ENCODE measurements at regions not wholly inside any gene's neighbourhood (a gene's known extent, or its start where the extent isn't known, plus 50 kb on each side); places are given as distances from the start of the nearest gene placed in this dataset.
A peak's percentile ranks its signal among the peaks of the same experiment; 100 is the strongest.
"Not testable (repeated sequence)": the region's sequence is repeated elsewhere in the genome, so short reads cannot be mapped to it uniquely, and the experiment has no call there.

- intact Hi-C loops (cut with DNase I): no loop called here
- DNase-seq (ENCODE audit: low spot score): no peak
Observed at GRCh38 chr15:66633938-66634250, 68.1 kb upstream of the LCTL start.

GRCh38 chr15:66634540-66634939 lies 67.5 kb upstream of the SMAD6 start:
- DNase-seq (ENCODE audit: low spot score): no peak

GRCh38 chr15:66635006-66635405 lies 67.0 kb upstream of the SMAD6 start:
- intact Hi-C loops (cut with DNase I): no loop called here
- no peak for DNase-seq (ENCODE audit: low spot score)

More at GRCh38 chr15:66634540-66634939, 67.5 kb upstream of the SMAD6 start:
- intact Hi-C loops (cut with DNase I): no loop called here

DNA sequence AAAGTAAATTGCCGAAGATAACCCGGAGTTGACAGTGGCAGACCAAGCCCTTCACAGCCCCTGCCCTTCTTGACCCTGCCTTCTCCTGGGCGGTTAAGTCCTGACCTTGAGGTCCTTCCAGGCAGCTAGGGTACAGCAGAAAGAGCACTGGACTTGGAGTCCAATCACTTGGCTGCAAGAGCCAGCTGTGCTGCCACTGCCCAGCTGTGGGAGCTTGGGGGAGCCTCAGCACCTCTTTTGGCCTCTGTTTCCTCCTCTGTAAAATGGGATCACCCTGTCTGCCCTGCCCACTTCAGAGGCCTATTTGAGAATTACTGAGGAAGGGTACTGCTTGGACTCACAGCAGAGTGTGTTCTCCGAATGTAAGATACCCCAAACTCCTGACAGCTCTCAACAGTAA lies 66.2 kb upstream of the SMAD6 start:
- DNase-seq (ENCODE audit: low spot score): no peak
- intact Hi-C loops (cut with DNase I): no loop called here

DNA sequence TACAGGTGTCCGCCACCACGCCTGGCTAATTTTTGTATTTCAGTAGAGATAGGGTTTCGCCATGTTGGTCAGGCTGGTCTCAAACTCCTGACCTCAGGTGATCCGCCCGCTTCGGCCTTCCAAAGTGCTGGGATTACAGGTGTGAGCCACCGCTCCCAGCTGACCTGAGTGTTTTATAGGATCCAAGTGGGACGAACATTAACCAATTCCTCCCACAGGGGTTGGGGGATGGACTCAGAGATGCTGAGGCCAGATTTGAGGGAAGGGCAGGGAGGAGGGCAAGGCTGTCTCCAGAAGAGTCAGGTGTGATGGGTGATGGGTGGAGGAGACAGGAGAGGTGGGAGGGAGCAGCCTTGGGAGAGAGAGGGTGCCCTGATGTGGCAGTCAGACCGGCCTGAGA lies 65.0 kb upstream of the SMAD6 start:
- DNase-seq (ENCODE audit: low spot score); intact Hi-C loops (cut with DNase I): not testable (repeated sequence)

DNA sequence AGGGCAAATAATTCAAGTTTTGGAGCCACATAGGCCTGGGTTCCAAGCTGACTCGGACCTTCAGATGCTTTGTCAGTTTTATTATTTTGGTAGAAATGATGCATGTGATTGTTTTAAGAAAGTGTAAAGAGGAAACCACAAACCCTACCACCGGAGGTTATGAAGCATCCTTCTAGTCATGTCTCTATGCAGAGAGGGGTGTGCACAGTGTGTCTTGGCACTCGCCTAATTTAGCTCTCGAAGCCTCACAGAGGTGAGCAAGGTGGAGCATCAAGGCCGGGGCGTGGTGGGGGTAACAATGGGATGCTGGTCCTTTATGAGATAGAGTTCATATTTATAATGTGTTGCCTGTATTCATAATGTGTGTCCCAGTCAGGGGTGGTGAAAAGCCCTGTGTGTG lies 63.7 kb upstream of the SMAD6 start:
- intact Hi-C loops (cut with DNase I): no loop called here

DNA sequence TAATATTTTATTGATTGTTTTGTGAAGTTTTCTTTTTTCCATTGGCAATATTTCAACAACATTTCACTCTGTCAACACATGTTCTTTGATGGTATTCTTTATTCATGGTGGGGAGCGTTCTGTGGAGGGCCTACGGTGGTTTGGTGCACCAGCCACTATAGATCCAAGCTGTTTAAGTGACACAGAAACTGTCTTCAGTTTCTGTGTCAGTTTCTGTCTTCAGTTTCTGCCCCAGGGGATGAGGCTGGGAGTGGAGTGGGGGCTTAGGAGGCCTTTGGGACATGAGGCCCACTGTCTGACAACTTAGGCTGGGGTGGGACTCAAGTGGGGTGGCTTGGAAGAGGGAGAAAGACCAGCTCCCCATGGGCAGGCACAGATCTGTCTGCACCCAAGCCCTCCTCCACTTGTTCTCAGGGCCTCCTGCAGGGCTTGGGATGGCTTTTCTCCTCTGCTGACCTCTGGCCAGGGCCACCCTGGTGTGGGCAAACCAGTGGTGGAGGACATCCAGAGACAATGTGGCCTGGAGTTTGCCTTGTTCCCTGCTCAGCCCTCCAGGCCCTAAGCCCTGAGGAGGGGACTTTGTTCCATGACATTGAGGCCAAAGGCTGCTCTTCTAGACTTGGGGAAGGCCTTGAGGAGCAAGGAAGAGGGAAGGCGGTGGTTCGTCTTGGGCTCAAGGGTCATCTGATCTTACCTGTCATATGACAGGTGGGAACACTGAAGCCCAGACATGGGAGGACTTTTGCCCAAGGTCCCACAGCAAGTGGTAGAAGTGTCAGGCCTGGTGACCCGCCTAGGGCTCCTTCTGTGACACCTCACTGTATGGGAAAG lies 60.3 kb upstream of the SMAD6 start:
- intact Hi-C loops (cut with DNase I): no loop called here
- DNase-seq (ENCODE audit: low spot score): no peak

More for the DNA sequence above, 63.7 kb upstream of the SMAD6 start:
- no peak for DNase-seq (ENCODE audit: low spot score)

DNA sequence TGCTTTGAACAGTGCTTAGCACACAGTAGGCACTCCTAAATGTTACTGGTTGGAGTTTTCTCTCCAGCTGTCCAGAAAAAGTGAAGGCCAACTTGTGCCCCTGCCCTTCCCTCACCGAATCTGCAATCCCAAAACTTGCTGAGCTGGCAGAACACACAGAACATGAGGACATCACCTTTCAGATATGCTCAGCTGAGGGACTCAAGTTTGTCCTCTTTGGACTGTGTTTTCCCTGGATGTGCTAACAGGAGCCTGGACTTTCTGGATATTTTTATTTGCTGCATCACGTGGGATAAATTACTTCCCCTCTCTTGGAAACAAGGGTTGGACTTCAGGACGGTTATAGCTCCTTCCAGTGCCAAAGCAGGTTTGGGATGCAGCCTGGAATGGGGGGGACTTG lies 59.5 kb upstream of the SMAD6 start:
- no peak for DNase-seq (ENCODE audit: low spot score)
- intact Hi-C loops (cut with DNase I): no loop called here

DNA sequence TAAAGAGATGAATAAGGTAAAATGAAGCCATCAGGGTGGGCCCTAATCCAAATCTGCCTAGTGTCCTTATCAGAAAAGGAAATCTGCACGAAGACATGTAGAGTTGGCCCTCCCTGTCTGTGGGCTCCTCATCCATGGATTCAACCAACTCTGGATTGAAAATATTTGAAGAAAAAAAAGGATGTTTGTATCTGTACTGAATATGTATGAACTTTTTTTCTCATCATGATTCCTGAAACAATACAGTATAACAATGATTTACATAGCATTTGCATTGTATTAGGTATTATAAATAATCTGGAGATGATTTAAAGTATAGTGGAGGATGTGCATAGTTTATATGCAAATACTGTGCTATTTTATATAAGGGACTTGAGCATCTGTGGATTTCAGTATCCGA lies 59.0 kb upstream of the SMAD6 start:
- intact Hi-C loops (cut with DNase I): no loop called here
- DNase-seq (ENCODE audit: low spot score): no peak

DNA sequence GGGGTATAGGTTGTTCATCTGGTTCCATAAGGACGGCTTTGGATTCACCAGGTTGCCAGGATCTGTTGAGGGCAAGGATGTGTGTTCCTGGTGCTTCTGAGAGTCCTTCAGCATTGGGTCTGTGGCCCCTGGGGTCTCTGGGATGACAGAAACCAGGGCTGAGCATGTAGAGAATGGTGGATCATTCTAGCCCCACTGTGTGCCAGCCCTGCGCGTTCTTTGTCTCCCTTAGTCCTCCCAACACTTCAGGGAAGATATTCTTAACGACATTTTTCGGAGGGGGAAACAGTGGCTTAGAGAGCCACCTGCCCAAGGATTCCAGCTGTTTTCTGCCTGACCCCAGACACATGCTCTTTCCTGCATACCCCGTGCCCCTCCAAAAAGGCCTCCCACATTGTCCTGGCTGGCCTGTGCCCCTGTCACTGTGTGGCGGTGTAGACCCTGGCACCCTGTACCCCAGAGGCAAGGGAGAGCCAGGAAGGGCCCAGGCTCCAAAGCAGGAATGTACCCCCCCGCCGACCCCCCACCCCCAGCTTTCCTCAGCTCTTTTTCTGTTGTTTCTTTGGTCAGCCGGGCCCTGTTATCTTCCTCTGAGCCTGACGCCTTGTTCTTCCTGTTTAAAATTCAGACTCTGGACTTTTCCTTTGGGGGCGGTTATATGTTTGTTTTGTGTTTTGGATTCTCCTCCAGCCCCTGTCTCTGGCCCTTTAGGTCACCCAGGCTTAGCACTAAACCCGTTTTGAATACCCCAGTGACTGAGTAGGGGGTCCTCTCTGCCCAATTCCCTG lies 57.8 kb upstream of the SMAD6 start:
- DNase-seq (ENCODE audit: low spot score): no peak
- intact Hi-C loops (cut with DNase I): no loop called here

DNA sequence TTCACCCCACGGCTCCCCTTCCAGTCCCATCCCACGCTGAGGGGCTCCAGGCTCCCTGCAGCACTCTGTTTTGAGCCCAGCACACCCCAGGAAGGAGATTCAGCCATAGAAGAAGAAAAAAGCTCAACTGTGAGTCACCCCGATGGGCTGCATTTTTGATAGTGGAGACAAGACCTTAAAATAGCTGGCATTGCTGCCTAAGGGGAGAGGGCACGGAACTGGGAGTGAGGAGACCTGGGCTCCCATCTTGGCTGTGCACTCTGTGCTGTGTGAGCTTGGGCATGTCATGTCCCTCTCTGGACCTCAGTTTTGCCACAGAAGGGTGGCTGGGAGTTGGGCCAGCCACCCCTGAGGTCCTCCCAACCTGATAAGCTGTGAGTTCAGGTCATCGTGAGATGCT lies 57.2 kb upstream of the SMAD6 start:
- intact Hi-C loops (cut with DNase I): no loop called here
- DNase-seq (ENCODE audit: low spot score): no peak

DNA sequence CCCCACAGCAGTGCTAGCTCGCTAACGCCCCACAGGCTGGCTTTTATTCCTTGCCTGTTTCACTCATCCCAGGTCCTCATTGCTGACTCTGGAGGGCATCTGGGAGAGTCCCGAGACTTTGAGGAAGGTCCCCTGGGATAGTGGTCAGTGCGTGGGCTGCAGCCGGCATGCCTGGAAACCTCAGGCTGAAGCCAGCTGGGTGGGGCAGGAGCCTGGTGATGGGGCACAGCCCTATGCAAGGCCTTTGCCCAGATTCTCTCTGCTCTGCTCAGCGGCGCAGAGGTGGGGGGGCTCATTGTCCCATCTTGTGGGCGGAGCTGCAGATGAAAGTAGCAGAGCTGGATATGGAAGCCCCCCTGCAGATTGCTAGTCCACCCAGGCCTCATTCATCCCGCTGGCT lies 55.7 kb upstream of the SMAD6 start:
- no peak for DNase-seq (ENCODE audit: low spot score)
- intact Hi-C loops (cut with DNase I): no loop called here

DNA sequence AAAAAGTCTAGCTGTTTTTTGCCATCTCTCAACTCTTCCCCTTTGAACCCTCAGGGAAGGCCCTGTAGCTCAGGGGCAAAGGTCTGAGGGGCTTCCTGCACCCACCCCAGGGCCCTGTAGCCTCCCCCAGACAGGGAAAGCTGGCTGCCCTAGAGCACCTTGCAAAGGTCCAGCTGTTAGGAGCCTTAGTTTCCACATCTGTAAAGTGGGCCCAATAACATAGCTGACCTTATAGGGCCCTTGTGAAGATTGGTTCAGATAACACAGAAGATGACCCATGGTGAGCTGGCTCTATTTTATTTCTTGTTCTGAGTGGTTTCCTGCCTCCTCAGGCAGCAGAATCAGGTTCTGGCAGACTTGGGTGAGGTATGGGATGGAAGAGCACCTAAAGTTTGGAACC lies 55.2 kb upstream of the SMAD6 start:
- intact Hi-C loops (cut with DNase I): no loop called here
- DNase-seq (ENCODE audit: low spot score): no peak

DNA sequence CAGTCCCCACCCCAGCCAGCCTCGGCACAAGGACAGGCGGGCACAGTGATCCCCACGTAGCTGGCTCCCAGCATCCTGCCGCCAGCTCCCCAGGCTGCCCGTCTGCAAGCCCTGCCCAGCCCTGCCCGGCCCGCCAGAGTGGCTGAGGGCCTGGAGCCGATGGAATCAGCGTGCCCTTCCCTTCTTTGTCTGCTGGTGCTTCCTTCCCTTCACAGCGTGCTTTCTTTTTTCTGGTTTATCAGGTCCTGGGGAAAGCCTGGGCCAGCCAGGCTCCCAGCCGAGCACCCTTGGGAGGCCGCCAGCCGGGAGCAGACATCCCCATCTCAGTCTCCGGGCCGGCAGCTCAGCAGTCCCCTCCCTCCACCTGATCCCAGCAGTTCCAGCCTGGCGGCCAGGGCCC lies 54.7 kb upstream of the SMAD6 start:
- intact Hi-C loops (cut with DNase I): no loop called here
- DNase-seq (ENCODE audit: low spot score): peak; percentile 85

- intact Hi-C loops (cut with DNase I): no loop called here
- no peak for DNase-seq (ENCODE audit: low spot score)
Observed at GRCh38 chr15:66648588-66648987, 53.4 kb upstream of the SMAD6 start.

DNA sequence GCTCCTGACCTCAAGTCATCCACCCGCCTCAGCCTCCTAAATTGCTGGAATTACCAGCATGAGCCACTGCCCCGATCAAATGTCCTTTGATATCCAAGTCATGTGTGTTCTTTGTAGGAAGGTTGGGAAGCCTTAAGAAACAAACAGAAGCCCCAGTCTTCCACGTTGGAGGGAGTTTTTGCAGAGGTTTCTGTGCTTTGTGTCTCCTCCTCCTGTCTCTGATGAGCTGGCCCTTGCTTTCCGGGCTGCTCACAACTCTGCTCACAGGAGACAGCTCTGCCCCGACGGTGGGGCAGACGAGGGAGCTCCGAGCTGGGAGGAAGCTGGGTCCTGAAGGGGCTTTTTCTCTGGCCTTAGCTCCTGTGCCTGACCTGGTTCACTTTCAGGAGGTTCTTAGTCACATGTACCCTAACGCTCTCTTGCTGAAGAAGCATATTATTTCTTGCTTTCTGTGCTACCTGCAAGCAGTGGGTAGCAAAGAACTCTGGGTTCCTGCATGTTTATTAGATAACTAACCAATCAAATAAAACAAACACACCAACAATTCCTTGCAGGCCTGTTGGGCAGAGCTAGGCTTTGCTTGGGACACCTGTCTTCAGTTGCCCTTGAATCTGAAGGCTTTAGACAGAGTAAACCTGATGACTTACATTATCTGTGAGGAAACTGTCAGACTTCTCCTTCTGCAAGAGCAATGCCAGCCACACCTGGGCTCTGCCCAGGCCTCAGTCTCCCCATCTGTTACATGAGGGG lies 52.6 kb upstream of the SMAD6 start:
- intact Hi-C loops (cut with DNase I): no loop called here

DNA sequence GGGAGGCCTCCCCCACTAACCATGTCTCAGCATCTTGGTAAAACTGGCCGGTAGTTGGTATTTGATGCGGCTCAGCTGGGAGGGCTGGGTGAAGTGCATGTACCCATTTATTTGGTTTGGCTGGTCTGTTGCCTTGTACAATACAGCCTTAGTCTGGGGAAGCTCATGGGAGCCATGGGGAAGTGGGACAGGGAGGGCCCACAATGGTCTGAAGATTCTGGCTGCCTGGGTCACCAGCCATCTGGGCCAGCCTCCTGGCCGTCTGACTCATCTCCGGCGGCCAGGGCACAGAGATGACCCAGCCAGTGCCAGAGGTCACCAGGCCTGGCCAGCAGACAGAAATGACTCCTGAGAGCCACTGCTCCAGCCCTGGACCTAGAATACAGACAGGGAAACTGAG lies 51.6 kb upstream of the SMAD6 start:
- peak; percentile 78 for DNase-seq (ENCODE audit: low spot score)
- intact Hi-C loops (cut with DNase I): no loop called here

More for the DNA sequence above, 52.6 kb upstream of the SMAD6 start:
- no peak for DNase-seq (ENCODE audit: low spot score)

GRCh38 chr15:66651198-66651597 lies 50.8 kb upstream of the SMAD6 start:
- no peak for DNase-seq (ENCODE audit: low spot score)
- intact Hi-C loops (cut with DNase I): no loop called here

DNA sequence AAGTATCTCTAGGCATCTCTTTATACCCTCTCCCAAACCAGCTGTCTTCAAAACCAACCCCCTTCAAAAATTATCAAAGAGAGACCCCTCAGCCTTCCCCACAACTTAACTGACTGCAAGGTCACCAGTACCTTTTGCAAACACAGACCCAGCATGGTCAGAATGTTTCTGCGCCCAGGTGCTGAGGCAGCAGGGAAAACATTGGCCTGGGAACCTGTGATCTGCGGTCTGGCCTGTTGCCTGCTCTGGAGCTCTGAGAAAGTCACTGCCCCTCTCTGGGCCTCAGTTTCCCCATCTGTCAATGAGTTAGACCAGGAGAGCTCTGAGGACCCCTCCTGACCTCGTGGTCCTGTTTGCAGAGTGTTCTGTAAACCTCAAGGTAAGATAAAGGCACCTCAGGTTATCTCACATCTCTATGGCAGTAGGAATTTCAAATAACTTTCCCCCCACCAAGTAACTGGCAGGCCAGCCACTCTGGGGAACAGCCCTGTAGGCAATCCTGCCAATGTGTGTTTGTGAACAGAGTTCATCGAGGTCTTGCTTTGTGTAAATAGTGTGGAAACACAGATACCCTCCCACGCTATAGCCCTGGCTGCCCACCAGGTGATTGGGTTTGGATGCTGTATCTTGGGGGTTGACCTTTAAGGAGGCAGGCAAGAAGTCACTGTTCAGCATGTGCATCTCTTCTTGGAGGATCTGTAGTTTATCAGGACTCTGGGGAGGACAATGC lies 50.0 kb upstream of the SMAD6 start:
- no peak for DNase-seq (ENCODE audit: low spot score)

More for the DNA sequence above, 50.0 kb upstream of the SMAD6 start:
- intact Hi-C loops (cut with DNase I): no loop called here

All from cardiac septum (tissue), 1 donor.